ENCODE measurements at regions not wholly inside any gene's neighbourhood (a gene's known extent, or its start where the extent isn't known, plus 50 kb on each side); places are given as distances from the start of the nearest gene placed in this dataset.

- Histone ChIP-seq H3K4me3 (ENCODE audit: low read depth in 1 of 3, low read length in 3 of 3) (no peak overlapping the region), H3K27me3 (ENCODE audit: control insufficient read depth in 3 of 3, insufficient read depth in 3 of 3, low read length in 3 of 3) (no peaks in the 10 kb centered on the region), H3K36me3 (ENCODE audit: control insufficient read depth in 3 of 3, insufficient read depth in 2 of 3, low read depth in 1 of 3, low read length in 3 of 3) (no peaks in the 10 kb centered on the region), H3K9me3 (ENCODE audit: control insufficient read depth in 2 of 2, insufficient read depth in 1 of 2, low read depth in 1 of 2, low read length in 1 of 2) (no peaks in the 10 kb centered on the region), H3K4me1 (ENCODE audit: control insufficient read depth in 3 of 3, insufficient read depth in 2 of 3, low read depth in 1 of 3, low read length in 2 of 3) (no peaks in the 10 kb centered on the region), H3K27ac (ENCODE audit: low read depth in 1 of 3, low read length in 2 of 3) (no peak overlapping the region)
- 50 to 84% (median 73%) methylated on average over 1 of the region's 1 CpG for WGBS, 3 donors
- DNase-seq: no peak
- no peak for FAIRE-seq
Observed at GRCh38 chrX:95626748-95627147, 1057.9 kb upstream of the DIAPH2 start.

- FAIRE-seq (no peak), DNase-seq (no peak)
- Histone ChIP-seq H3K27me3 (ENCODE audit: control insufficient read depth in 3 of 3, insufficient read depth in 3 of 3, low read length in 3 of 3) (no peaks in the 10 kb centered on the region), H3K27ac (ENCODE audit: low read depth in 1 of 3, low read length in 2 of 3) (no peak overlapping the region), H3K36me3 (ENCODE audit: control insufficient read depth in 3 of 3, insufficient read depth in 2 of 3, low read depth in 1 of 3, low read length in 3 of 3) (no peaks in the 10 kb centered on the region), H3K9me3 (ENCODE audit: control insufficient read depth in 2 of 2, insufficient read depth in 1 of 2, low read depth in 1 of 2, low read length in 1 of 2) (no peaks in the 10 kb centered on the region), H3K4me3 (ENCODE audit: low read depth in 1 of 3, low read length in 3 of 3) (no peak overlapping the region), H3K4me1 (ENCODE audit: control insufficient read depth in 3 of 3, insufficient read depth in 2 of 3, low read depth in 1 of 3, low read length in 2 of 3) (no peaks in the 10 kb centered on the region)
- 76 to 94% (median 83%) methylated on average over 1 of the region's 1 CpG for WGBS, 3 donors
Observed at GRCh38 chrX:95628796-95629195, 1055.8 kb upstream of the DIAPH2 start.

GRCh38 chrX:95629737-95630136 lies 1054.9 kb upstream of the DIAPH2 start:
- no peaks in the 10 kb centered on the region for H3K9me3 ChIP-seq (ENCODE audit: control insufficient read depth in 2 of 2, insufficient read depth in 1 of 2, low read depth in 1 of 2, low read length in 1 of 2)
- FAIRE-seq (peak; percentile 74), DNase-seq (no peak)
- 59 to 88% (median 76%) methylated on average over 2 of the region's 2 CpGs for WGBS, 3 donors
- no peak overlapping the region for H3K27ac ChIP-seq (ENCODE audit: low read depth in 1 of 3, low read length in 2 of 3)
- H3K36me3 ChIP-seq (ENCODE audit: control insufficient read depth in 3 of 3, insufficient read depth in 2 of 3, low read depth in 1 of 3, low read length in 3 of 3): no peaks in the 10 kb centered on the region
- H3K27me3 ChIP-seq (ENCODE audit: control insufficient read depth in 3 of 3, insufficient read depth in 3 of 3, low read length in 3 of 3): no peaks in the 10 kb centered on the region
- no peaks in the 10 kb centered on the region for H3K4me1 ChIP-seq (ENCODE audit: control insufficient read depth in 3 of 3, insufficient read depth in 2 of 3, low read depth in 1 of 3, low read length in 2 of 3)
- H3K4me3 ChIP-seq (ENCODE audit: low read depth in 1 of 3, low read length in 3 of 3): no peak overlapping the region

- Histone ChIP-seq H3K27me3 (ENCODE audit: control insufficient read depth in 3 of 3, insufficient read depth in 3 of 3, low read length in 3 of 3) (no peaks in the 10 kb centered on the region), H3K27ac (ENCODE audit: low read depth in 1 of 3, low read length in 2 of 3) (no peak overlapping the region), H3K4me3 (ENCODE audit: low read depth in 1 of 3, low read length in 3 of 3) (no peak overlapping the region), H3K9me3 (ENCODE audit: control insufficient read depth in 2 of 2, insufficient read depth in 1 of 2, low read depth in 1 of 2, low read length in 1 of 2) (peaks cover 0 to 3% of the 10 kb centered on the region in 2 donors), H3K36me3 (ENCODE audit: control insufficient read depth in 3 of 3, insufficient read depth in 2 of 3, low read depth in 1 of 3, low read length in 3 of 3) (no peaks in the 10 kb centered on the region), H3K4me1 (ENCODE audit: control insufficient read depth in 3 of 3, insufficient read depth in 2 of 3, low read depth in 1 of 3, low read length in 2 of 3) (no peaks in the 10 kb centered on the region)
- 52 to 71% (median 61%) methylated on average over 2 of the region's 2 CpGs for WGBS, 3 donors
- no peak for DNase-seq
- no peak for FAIRE-seq
Observed at GRCh38 chrX:95640226-95640625, 1044.4 kb upstream of the DIAPH2 start.

- Histone ChIP-seq H3K4me3 (ENCODE audit: low read depth in 1 of 3, low read length in 3 of 3) (no peak overlapping the region), H3K27ac (ENCODE audit: low read depth in 1 of 3, low read length in 2 of 3) (no peak overlapping the region), H3K27me3 (ENCODE audit: control insufficient read depth in 3 of 3, insufficient read depth in 3 of 3, low read length in 3 of 3) (no peaks in the 10 kb centered on the region), H3K9me3 (ENCODE audit: control insufficient read depth in 2 of 2, insufficient read depth in 1 of 2, low read depth in 1 of 2, low read length in 1 of 2) (peaks cover 0 to 3% of the 10 kb centered on the region in 2 donors), H3K36me3 (ENCODE audit: control insufficient read depth in 3 of 3, insufficient read depth in 2 of 3, low read depth in 1 of 3, low read length in 3 of 3) (no peaks in the 10 kb centered on the region), H3K4me1 (ENCODE audit: control insufficient read depth in 3 of 3, insufficient read depth in 2 of 3, low read depth in 1 of 3, low read length in 2 of 3) (no peaks in the 10 kb centered on the region)
- no peak for DNase-seq
- FAIRE-seq: no peak
Observed at GRCh38 chrX:95645738-95646137, 1038.9 kb upstream of the DIAPH2 start.

- DNase-seq (no peak), FAIRE-seq (no peak)
- Histone ChIP-seq H3K9me3 (ENCODE audit: control insufficient read depth in 2 of 2, insufficient read depth in 1 of 2, low read depth in 1 of 2, low read length in 1 of 2) (no peaks in the 10 kb centered on the region), H3K27ac (ENCODE audit: low read depth in 1 of 3, low read length in 2 of 3) (no peak overlapping the region), H3K4me3 (ENCODE audit: low read depth in 1 of 3, low read length in 3 of 3) (no peak overlapping the region), H3K27me3 (ENCODE audit: control insufficient read depth in 3 of 3, insufficient read depth in 3 of 3, low read length in 3 of 3) (no peaks in the 10 kb centered on the region), H3K4me1 (ENCODE audit: control insufficient read depth in 3 of 3, insufficient read depth in 2 of 3, low read depth in 1 of 3, low read length in 2 of 3) (no peaks in the 10 kb centered on the region), H3K36me3 (ENCODE audit: control insufficient read depth in 3 of 3, insufficient read depth in 2 of 3, low read depth in 1 of 3, low read length in 3 of 3) (no peaks in the 10 kb centered on the region)
- WGBS, 3 donors: 63 to 84% (median 63%) methylated on average over 1 of the region's 1 CpG
Observed at GRCh38 chrX:95662200-95662599, 1022.4 kb upstream of the DIAPH2 start.

- Histone ChIP-seq H3K4me1 (ENCODE audit: control insufficient read depth in 3 of 3, insufficient read depth in 2 of 3, low read depth in 1 of 3, low read length in 2 of 3) (no peaks in the 10 kb centered on the region), H3K9me3 (ENCODE audit: control insufficient read depth in 2 of 2, insufficient read depth in 1 of 2, low read depth in 1 of 2, low read length in 1 of 2) (no peaks in the 10 kb centered on the region), H3K27ac (ENCODE audit: low read depth in 1 of 3, low read length in 2 of 3) (no peak overlapping the region), H3K27me3 (ENCODE audit: control insufficient read depth in 3 of 3, insufficient read depth in 3 of 3, low read length in 3 of 3) (no peaks in the 10 kb centered on the region), H3K36me3 (ENCODE audit: control insufficient read depth in 3 of 3, insufficient read depth in 2 of 3, low read depth in 1 of 3, low read length in 3 of 3) (no peaks in the 10 kb centered on the region), H3K4me3 (ENCODE audit: low read depth in 1 of 3, low read length in 3 of 3) (no peak overlapping the region)
- no peak for DNase-seq
- 53 to 86% (median 66%) methylated on average over 2 of the region's 2 CpGs for WGBS, 3 donors
- FAIRE-seq: no peak
Observed at GRCh38 chrX:95666056-95666455, 1018.6 kb upstream of the DIAPH2 start.

GRCh38 chrX:95675011-95675410 lies 1009.6 kb upstream of the DIAPH2 start:
- H3K27ac ChIP-seq (ENCODE audit: low read depth in 1 of 3, low read length in 2 of 3): no peak overlapping the region
- no peaks in the 10 kb centered on the region for H3K36me3 ChIP-seq (ENCODE audit: control insufficient read depth in 3 of 3, insufficient read depth in 2 of 3, low read depth in 1 of 3, low read length in 3 of 3)
- FAIRE-seq (no peak), DNase-seq (no peak)
- no peak overlapping the region for H3K4me3 ChIP-seq (ENCODE audit: low read depth in 1 of 3, low read length in 3 of 3)
- 67 to 71% (median 70%) methylated on average over 2 of the region's 2 CpGs for WGBS, 3 donors
- H3K4me1 ChIP-seq (ENCODE audit: control insufficient read depth in 3 of 3, insufficient read depth in 2 of 3, low read depth in 1 of 3, low read length in 2 of 3): no peaks in the 10 kb centered on the region
- no peaks in the 10 kb centered on the region for H3K9me3 ChIP-seq (ENCODE audit: control insufficient read depth in 2 of 2, insufficient read depth in 1 of 2, low read depth in 1 of 2, low read length in 1 of 2)
- no peaks in the 10 kb centered on the region for H3K27me3 ChIP-seq (ENCODE audit: control insufficient read depth in 3 of 3, insufficient read depth in 3 of 3, low read length in 3 of 3)

GRCh38 chrX:95675794-95676193 lies 1008.8 kb upstream of the DIAPH2 start:
- WGBS, 3 donors: 66 to 84% (median 79%) methylated on average over 3 of the region's 3 CpGs
- no peaks in the 10 kb centered on the region for H3K4me1 ChIP-seq (ENCODE audit: control insufficient read depth in 3 of 3, insufficient read depth in 2 of 3, low read depth in 1 of 3, low read length in 2 of 3)
- no peak overlapping the region for H3K27ac ChIP-seq (ENCODE audit: low read depth in 1 of 3, low read length in 2 of 3)
- H3K9me3 ChIP-seq (ENCODE audit: control insufficient read depth in 2 of 2, insufficient read depth in 1 of 2, low read depth in 1 of 2, low read length in 1 of 2): no peaks in the 10 kb centered on the region
- no peak overlapping the region for H3K4me3 ChIP-seq (ENCODE audit: low read depth in 1 of 3, low read length in 3 of 3)
- FAIRE-seq: no peak
- no peaks in the 10 kb centered on the region for H3K36me3 ChIP-seq (ENCODE audit: control insufficient read depth in 3 of 3, insufficient read depth in 2 of 3, low read depth in 1 of 3, low read length in 3 of 3)
- DNase-seq: no peak
- no peaks in the 10 kb centered on the region for H3K27me3 ChIP-seq (ENCODE audit: control insufficient read depth in 3 of 3, insufficient read depth in 3 of 3, low read length in 3 of 3)
